ENCODE measurements at regions not wholly inside any gene's neighbourhood (a gene's known extent, or its start where the extent isn't known, plus 50 kb on each side); places are given as distances from the start of the nearest gene placed in this dataset.

- FAIRE-seq = peak; percentile 94
Observed at GRCh38 chrX:56164135-56164534, 68.0 kb upstream of the KLF8 start.

Data from G401.6 (cell line).